Fibroblast of lung (primary cell): ENCODE measurements at regions not wholly inside any gene's neighbourhood (a gene's known extent, or its start where the extent isn't known, plus 50 kb on each side); places are given as distances from the start of the nearest gene placed in this dataset.

Source experiments
- EZH2 ChIP-seq: IDR thresholded peaks from 2 replicates; pipeline ENCODE4 v1.5.1; 2012; ENCODE audit warnings: low read length, control low read depth, mild to moderate bottlenecking; ENCODE audit errors: missing control alignments
- TF ChIP-seq, protein P1 (sequence below), 2 donors: IDR thresholded peaks in 1 of 2; conservative IDR thresholded peaks in 1 of 2; 1 replicate in 1 of 2; 2 replicates in 1 of 2; pipeline ENCODE4 v1.5.1; 2011 to 2012; ENCODE audit warnings: low read length in 2 of 2, control low read depth in 1 of 2, inconsistent platforms in 1 of 2, low read depth in 1 of 2, mild to moderate bottlenecking in 1 of 2

DNA sequence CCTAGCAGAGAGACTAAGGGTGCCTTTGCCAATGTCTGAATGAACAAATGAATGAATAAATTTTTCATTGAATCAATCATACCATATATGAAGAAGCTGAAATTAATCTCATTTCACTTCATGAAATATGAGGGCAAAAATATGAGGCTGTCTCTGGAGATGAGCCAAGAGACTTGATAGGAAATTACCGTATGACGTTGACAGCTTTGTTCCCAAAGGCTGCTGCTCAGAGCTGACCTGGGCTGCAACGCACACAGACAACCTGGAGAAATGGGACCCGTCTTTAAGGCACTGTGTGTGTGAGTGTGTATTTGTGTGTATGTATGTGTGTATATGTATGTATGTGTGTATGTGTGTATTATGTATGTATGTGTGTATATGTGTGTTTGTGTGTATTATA, 226.1 kb downstream of the IRX2 start:
- TF ChIP-seq, protein P1, sequence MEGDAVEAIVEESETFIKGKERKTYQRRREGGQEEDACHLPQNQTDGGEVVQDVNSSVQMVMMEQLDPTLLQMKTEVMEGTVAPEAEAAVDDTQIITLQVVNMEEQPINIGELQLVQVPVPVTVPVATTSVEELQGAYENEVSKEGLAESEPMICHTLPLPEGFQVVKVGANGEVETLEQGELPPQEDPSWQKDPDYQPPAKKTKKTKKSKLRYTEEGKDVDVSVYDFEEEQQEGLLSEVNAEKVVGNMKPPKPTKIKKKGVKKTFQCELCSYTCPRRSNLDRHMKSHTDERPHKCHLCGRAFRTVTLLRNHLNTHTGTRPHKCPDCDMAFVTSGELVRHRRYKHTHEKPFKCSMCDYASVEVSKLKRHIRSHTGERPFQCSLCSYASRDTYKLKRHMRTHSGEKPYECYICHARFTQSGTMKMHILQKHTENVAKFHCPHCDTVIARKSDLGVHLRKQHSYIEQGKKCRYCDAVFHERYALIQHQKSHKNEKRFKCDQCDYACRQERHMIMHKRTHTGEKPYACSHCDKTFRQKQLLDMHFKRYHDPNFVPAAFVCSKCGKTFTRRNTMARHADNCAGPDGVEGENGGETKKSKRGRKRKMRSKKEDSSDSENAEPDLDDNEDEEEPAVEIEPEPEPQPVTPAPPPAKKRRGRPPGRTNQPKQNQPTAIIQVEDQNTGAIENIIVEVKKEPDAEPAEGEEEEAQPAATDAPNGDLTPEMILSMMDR (conservative IDR thresholded peaks at IDR 0.05 in 1 of 2, IDR thresholded peaks at IDR 0.05 in 1 of 2; ENCODE audit: low read depth in 1 of 2, low read length in 2 of 2), result no peak
- no peak for TF ChIP-seq EZH2
